HG03175 (cell line): ENCODE measurements at regions not wholly inside any gene's neighbourhood (a gene's known extent, or its start where the extent isn't known, plus 50 kb on each side); places are given as distances from the start of the nearest gene placed in this dataset.

Experiments
- ATAC-seq: cut with Tn5 transposase; IDR thresholded peaks from one replicate; pipeline ENCODE4 v1.9.1; 2021; ENCODE audit warnings: mild to moderate bottlenecking, moderate library complexity; ENCODE audit not compliant: unreplicated experiment

DNA sequence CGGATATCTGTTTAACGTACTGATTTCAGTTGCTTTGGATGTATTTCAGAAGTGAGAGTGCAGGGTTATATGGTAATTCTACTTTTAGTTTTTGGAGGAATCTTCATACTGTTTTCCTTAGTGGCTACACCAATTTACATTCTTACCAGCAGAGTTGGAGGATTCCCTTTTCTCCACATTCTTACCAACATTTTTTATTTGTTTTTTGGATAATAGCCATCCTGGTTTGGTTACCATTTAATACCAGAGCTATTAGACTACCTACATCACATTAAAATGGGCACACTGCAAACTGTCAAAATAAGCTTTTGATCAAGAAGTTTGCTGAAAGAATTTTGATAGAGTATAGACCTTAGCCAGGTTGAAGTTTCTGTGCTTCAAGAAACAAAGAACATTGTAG is 217.2 kb upstream of the CFAP20DC start:
- ATAC-seq = no peak

GRCh38 chr3:59266551-59266950 is 216.7 kb upstream of the CFAP20DC start:
- ATAC-seq = no peak

DNA sequence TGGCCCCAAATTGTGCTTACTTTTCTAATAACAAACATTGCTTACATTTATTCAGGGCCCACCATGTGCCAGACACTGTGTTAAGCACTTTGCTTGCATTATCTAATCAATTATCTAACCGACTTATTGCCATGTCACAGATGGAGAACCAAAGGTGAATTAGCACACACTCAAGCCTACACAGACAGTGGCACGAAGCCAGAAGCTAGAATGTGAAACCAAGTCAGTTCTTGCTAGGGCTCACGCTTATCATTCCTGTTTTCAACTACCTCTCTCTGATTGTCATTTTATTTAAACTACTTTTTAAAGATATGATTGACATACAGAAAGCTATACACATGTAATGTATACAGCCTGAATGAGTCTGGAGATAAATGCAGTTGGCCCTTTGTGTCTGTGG is 215.7 kb upstream of the CFAP20DC start:
- ATAC-seq = no peak

GRCh38 chr3:59264366-59264765 is 214.5 kb upstream of the CFAP20DC start:
- no peak for ATAC-seq

GRCh38 chr3:59263152-59263551 is 213.3 kb upstream of the CFAP20DC start:
- no peak for ATAC-seq

DNA sequence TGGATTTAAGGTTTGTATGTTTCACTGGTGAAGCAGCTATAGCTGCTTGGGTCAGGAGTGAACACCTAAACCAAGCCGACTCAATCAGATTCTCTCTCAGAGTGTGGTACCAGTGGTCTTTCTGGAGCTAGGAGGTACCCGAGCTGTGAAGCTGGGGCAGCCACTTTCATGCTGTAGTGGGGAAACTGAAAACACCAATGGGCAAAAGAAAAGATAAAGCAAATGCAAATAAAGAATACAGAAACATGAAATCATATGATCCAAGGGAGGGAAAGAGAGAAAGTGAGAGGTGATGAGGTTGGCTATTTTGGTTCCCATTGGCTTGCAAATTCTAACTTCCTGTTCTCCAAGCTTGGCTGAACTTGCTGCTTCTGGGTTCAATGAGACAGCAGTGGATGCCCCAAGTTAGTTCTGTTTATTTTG is 212.3 kb upstream of the CFAP20DC start:
- peak; percentile 90 for ATAC-seq

DNA sequence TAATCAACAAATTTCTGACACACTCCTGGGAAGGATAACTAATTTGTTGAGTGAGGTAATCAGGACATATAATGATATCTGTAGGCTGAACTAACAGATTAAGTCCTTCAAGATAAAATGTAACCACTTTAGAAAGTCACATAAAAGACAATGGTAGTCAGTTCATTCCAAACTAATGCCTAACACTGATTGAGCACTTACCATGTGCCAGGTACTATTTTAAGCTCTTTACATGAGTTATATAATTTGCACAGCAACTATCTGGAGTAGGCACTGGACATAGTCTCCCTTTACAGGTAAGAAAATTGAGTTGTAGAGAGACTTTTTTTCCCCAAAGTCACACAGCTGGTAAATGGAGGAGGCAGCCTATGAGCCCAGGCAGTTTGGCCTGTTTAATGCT is 211.2 kb upstream of the CFAP20DC start:
- no peak for ATAC-seq

GRCh38 chr3:59258550-59259260 is 208.9 kb upstream of the CFAP20DC start:
- no peak for ATAC-seq

DNA sequence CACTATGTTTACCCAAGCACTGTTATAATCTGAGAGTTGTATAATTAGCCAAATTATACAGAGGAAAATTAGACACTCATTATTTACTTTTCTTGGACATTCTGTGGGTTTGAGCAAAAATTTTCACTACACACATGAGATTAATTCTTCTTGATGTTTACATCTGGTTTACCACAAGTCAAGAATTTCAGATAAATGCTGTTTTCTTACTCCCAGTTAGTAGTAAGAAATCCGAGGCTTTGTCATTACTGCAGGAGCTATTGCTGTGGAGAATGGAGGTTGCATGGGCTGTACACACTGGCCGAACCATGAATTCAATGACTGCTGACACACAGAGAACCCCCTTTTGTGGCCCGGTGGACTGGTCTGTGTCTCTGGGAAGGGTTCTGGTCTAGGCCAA is 207.7 kb upstream of the CFAP20DC start:
- ATAC-seq = no peak

GRCh38 chr3:59256230-59256629 is 206.4 kb upstream of the CFAP20DC start:
- no peak for ATAC-seq

DNA sequence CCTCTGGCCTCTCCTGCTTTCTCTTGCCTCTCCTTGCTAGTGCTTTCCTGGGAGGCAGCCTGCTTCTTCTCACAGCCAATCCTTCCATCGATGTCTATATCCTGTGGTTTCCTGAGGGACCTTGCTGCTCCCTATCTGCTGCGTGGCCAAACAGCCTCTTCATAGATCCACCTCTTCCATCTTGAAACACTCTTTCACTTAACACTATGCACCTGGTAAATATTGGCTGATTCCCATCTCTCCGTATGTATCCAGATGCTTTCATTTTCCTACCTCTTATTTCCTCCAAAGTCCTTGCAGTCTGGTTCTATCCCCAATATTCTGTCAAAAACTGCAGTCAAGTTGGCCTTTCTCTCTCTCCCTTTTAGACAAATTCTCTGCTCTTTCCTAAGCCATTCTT is 205.2 kb upstream of the CFAP20DC start:
- no peak for ATAC-seq

- no peak for ATAC-seq
These were observed 204.6 kb upstream of the CFAP20DC start for GRCh38 chr3:59254433-59254832.

DNA sequence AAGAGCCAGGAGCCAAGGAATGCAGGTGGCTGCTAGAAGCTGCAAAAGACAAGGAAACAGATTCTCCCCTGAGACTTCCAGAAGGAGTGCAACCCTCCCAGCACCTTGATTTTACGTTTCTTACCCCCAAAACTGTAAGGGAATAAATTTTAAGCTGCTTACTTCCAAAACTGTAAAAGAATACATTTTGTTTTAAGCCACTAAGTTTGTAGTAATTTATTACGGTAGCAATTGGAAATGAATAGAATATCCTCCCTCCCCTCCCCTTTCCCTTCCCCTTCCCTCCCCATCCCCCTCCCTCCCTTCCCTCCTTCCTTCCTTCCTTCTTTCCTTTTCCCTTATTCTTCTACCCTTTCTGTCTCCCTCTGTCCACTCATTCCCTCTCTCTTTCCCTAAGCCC is 203.7 kb upstream of the CFAP20DC start:
- ATAC-seq = no peak

DNA sequence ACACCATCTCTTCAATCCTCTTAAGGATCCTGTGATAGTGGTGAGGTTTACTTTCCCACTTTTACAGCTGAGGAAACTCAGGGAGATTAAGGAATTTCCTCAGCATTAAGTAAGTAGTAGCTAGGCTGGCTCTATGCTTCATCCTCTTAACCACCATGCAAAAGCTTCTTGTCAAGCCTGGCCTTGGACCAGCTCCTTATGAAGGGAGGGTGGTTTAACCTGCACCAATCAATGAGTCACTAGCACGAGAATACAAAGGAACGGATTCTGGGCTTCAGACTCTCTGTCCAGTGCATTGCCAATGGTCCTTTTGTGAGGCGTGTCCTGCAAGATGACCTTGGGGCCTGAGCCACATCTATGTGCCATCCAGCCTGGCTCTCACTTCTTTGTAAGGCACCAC is 202.0 kb upstream of the CFAP20DC start:
- ATAC-seq = no peak

GRCh38 chr3:59250600-59250999 is 200.8 kb upstream of the CFAP20DC start:
- ATAC-seq = no peak

DNA sequence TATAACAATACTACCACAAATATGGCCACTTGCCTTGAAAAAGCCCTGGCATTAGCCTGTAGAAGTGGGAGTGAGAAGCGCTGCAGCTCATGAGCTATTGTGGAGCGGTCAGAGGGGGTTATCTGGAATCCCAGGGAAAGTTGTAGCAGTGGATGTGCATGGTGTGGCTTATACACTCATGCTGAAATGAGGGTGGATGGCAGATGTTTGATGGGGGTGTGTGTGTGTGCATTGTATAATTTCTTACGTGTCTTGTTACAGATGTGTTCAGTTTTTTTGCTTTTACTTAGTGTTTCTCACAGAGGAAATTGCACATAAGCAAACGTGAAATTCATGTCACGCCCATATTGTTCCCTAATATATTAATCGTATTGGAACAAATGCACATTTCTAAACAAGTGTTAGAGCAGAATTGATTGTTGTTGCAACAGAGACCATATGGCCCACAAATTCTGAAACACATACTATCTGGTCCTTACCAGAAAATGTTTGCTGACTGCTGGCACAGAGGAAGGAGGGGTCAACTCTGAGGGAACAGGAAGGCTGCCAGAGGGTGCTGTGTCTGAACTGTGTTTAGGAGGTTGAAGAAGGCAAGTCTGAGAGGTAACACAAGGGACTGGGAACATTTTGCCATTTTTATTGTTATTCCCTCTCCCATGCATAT is 200.0 kb upstream of the CFAP20DC start:
- no peak for ATAC-seq

DNA sequence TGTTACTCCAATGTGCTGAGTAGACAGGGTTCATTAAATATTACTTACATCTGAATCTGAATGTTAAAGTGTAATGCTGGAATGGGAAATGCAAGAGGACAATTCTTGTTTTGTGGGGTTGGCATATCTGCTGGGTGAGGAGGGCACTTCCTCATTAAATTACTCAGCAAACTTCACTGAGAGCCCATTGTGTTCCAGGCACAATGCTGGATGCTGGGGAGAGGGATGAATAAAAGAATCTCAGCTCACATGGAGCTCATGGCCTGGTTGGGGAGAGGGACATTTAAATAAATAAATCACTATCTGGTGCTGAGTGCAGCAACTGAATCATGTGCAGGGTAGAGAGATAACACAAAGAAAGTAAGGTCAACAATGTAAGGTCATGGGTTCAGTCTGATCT is 199.2 kb upstream of the CFAP20DC start:
- ATAC-seq = no peak

DNA sequence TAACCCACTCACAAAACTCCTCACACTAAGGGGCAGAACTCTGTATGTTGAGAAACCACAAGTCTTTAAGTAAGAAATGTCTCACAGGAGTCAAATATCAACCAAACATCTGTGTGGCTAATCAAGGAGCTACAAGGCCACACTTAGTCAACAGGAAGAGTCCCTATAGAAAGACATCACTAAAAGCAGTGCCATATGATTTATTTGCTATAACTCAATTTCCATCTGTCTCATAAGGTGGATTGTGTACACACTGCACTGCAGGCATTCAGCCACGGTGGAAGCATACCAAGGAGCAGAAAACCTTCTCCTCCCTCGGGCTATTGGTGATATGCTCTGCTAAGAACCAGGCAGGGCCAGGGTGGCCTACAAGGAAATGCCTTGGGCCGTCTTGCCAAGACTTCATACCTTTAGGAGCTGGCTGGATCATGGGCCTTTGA is 197.6 kb upstream of the CFAP20DC start:
- peak; percentile 79 for ATAC-seq

GRCh38 chr3:59246719-59247401 is 197.0 kb upstream of the CFAP20DC start:
- ATAC-seq = peak; percentile 53

GRCh38 chr3:59245859-59246501 is 196.2 kb upstream of the CFAP20DC start:
- no peak for ATAC-seq

GRCh38 chr3:59245300-59245858 is 195.6 kb upstream of the CFAP20DC start:
- no peak for ATAC-seq
